HG02623 (cell line): ENCODE measurements at regions not wholly inside any gene's neighbourhood (a gene's known extent, or its start where the extent isn't known, plus 50 kb on each side); places are given as distances from the start of the nearest gene placed in this dataset.
A peak's percentile ranks its signal among the peaks of the same experiment; 100 is the strongest.

ENCODE experiments used
- ATAC-seq: cut with Tn5 transposase; IDR thresholded peaks from one replicate; pipeline ENCODE4 v1.9.1; 2021; ENCODE audit warnings: moderate library complexity; ENCODE audit not compliant: unreplicated experiment

GRCh38 chr11:11045156-11045930 lies 187.5 kb upstream of the ZBED5 start:
- no peak for ATAC-seq

- ATAC-seq = no peak
Observed at GRCh38 chr11:11044137-11044855, 186.4 kb upstream of the ZBED5 start.

- no peak for ATAC-seq
Observed at GRCh38 chr11:11043721-11044120, 185.9 kb upstream of the ZBED5 start.

- ATAC-seq = no peak
Observed at GRCh38 chr11:11039208-11039965, 181.5 kb upstream of the ZBED5 start.

GRCh38 chr11:11038782-11039181 lies 180.9 kb upstream of the ZBED5 start:
- no peak for ATAC-seq

- no peak for ATAC-seq
Observed at GRCh38 chr11:11038352-11038751, 180.5 kb upstream of the ZBED5 start.

GRCh38 chr11:11036848-11037732 lies 179.2 kb upstream of the ZBED5 start:
- no peak for ATAC-seq

- ATAC-seq = no peak
Observed at GRCh38 chr11:11036185-11036847, 178.5 kb upstream of the ZBED5 start.

GRCh38 chr11:11035331-11035730 lies 177.5 kb upstream of the ZBED5 start:
- ATAC-seq = no peak

GRCh38 chr11:11034476-11034875 lies 176.6 kb upstream of the ZBED5 start:
- ATAC-seq = no peak

- ATAC-seq = no peak
Observed at GRCh38 chr11:11032066-11032465, 174.2 kb upstream of the ZBED5 start.

- no peak for ATAC-seq
Observed at GRCh38 chr11:11029027-11029426, 171.2 kb upstream of the ZBED5 start.

GRCh38 chr11:11028017-11028692 lies 170.3 kb upstream of the ZBED5 start:
- peak; percentile 48 for ATAC-seq

GRCh38 chr11:11027288-11027687 lies 169.4 kb upstream of the ZBED5 start:
- ATAC-seq = no peak

GRCh38 chr11:11025087-11025486 lies 167.2 kb upstream of the ZBED5 start:
- ATAC-seq = no peak

GRCh38 chr11:11022125-11022730 lies 164.4 kb upstream of the ZBED5 start:
- ATAC-seq = no peak

- no peak for ATAC-seq
Observed at GRCh38 chr11:11021563-11021962, 163.7 kb upstream of the ZBED5 start.

- ATAC-seq = no peak
Observed at GRCh38 chr11:11020747-11021149, 162.9 kb upstream of the ZBED5 start.

GRCh38 chr11:11020219-11020726 lies 162.4 kb upstream of the ZBED5 start:
- no peak for ATAC-seq
